ENCODE measurements at regions not wholly inside any gene's neighbourhood (a gene's known extent, or its start where the extent isn't known, plus 50 kb on each side); places are given as distances from the start of the nearest gene placed in this dataset.
A peak's percentile ranks its signal among the peaks of the same experiment; 100 is the strongest.

DNA sequence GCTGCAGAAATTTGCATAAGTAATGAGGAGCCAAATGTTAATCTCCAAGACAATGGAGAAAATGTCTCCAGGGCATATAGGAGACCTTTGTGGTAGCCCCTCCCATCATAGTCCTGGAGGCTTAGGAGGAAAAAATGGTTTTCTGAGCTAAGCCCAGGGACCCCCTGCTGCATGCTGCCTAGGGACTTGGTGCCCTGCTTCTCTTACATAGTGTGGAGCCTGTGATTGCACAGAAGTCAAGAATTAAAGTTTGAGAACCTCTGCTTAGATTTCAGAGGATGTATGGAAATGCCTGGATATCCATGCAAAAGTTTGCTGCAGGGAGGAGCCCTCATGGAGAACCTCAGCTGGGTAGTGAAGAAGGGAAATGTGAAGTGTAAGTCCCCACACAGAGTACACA is 379.4 kb upstream of the TACR3 start:
- TF ChIP-seq CTCF (IDR thresholded peaks at IDR 0.05) (no peak), ZFX (IDR thresholded peaks at IDR 0.05; ENCODE audit: borderline replicate concordance) (no peak)
- H3K27ac ChIP-seq: no peak overlapping the region

DNA sequence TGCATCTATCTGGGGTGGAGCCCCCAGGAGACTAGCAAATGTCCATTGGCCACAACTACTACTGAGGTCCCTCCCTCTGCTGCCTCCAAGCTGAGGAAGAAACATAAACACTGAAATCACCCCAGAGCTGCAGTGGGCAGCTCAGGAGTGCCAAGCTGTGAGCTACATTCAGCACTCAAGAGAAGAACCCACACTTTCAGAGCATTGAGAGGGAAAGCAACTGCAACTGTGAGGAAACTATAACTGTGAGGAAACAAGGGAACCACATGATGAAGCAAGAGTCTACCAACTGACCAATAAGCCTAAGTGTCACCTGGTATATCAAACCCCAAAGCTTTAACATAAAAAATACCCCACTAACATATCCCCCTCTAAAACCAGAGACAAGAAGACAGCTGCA is 373.5 kb upstream of the TACR3 start:
- TF ChIP-seq ZFX (IDR thresholded peaks at IDR 0.05; ENCODE audit: borderline replicate concordance) (no peak), CTCF (IDR thresholded peaks at IDR 0.05) (no peak)
- no peak overlapping the region for H3K27ac ChIP-seq

DNA sequence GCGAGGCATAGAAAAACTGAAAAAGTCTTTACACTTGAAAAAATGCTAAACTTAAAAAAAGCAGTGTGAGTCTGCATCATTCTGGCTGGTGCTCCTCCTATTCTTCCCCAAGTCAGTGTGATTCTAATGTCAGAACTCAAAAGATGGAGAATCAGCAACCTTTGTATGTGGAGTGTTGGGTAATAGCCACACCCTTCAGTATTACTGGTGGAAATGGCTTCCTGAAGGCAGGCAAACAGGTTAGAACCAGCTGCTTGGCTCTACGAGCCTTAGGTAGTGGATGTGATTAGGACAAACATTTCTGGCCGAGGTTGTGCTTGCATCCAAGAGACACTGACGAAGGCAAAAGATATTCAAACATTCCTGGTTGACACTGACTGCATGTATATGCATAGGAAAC is 353.4 kb upstream of the TACR3 start:
- no peak overlapping the region for H3K27ac ChIP-seq
- TF ChIP-seq ZFX (IDR thresholded peaks at IDR 0.05; ENCODE audit: borderline replicate concordance) (no peak), CTCF (IDR thresholded peaks at IDR 0.05) (no peak)

- H3K27ac ChIP-seq: no peak overlapping the region
- no peak for TF ChIP-seq CTCF (IDR thresholded peaks at IDR 0.05)
- no peak for TF ChIP-seq ZFX (IDR thresholded peaks at IDR 0.05; ENCODE audit: borderline replicate concordance)
Observed at GRCh38 chr4:104066533-104066932, 346.7 kb upstream of the TACR3 start.

DNA sequence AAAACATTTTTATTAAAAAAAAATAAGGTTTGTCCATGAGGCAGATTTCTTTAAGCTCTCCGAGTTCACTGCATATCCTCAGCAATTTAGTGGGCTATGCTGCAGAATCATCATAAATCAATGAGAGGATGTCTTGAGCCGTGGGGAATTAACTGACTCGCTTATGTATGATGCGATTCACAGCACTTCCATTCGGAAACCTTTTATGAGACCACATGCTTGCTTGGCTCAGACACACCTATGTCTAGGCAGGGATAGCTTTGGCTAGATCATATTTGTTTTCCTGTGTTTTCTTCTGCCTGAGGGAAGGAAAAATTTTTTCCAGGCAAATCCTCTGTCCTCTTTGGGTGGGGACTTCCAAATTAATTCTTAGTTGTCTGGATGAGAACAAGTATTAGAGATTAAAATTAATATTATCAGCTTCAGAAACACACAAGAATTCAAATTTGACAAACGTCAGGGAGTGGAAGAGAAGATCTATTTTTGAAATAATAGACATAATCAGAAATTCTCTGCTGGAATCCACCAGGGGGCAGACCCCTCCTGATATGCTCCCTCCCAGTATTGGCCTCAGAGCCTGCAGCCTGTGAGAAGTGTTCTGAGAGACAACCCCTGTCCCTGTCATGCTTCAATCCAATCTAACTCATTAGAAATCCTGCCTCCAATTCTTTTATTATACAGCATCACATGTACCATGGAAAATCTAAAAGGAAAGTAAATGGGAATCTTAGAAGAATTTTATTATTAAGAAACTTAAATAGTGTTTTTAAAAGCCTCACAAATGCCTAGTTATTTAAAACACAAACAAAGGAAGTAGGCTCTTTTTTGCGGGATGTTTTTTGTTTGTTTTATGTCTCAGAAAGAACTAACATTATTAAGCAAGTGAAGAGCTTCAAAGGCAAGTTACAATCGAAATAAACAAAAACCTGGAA is 345.1 kb upstream of the TACR3 start:
- H3K27ac ChIP-seq: no peak overlapping the region
- peak; percentile 88 for TF ChIP-seq CTCF (IDR thresholded peaks at IDR 0.05)
- no peak for TF ChIP-seq ZFX (IDR thresholded peaks at IDR 0.05; ENCODE audit: borderline replicate concordance)

- TF ChIP-seq ZFX (IDR thresholded peaks at IDR 0.05; ENCODE audit: borderline replicate concordance) (no peak), CTCF (IDR thresholded peaks at IDR 0.05) (no peak)
- no peak overlapping the region for H3K27ac ChIP-seq
Observed at GRCh38 chr4:104063341-104063740, 343.6 kb upstream of the TACR3 start.

- no peak for TF ChIP-seq ZFX (IDR thresholded peaks at IDR 0.05; ENCODE audit: borderline replicate concordance)
- no peak for TF ChIP-seq CTCF (IDR thresholded peaks at IDR 0.05)
Observed at GRCh38 chr4:104044369-104044768, 324.6 kb upstream of the TACR3 start.

More at GRCh38 chr4:104044369-104044768, 324.6 kb upstream of the TACR3 start:
- H3K27ac ChIP-seq: no peak overlapping the region
